PFSK-1 (cell line): ENCODE measurements at regions not wholly inside any gene's neighbourhood (a gene's known extent, or its start where the extent isn't known, plus 50 kb on each side); places are given as distances from the start of the nearest gene placed in this dataset.

Experiments
- POLR2AphosphoS5 ChIP-seq: IDR thresholded peaks from 2 replicates; pipeline ENCODE4 v1.6.1; 2012; ENCODE audit warnings: low read depth, mild to moderate bottlenecking, control low read depth, low read length, moderate library complexity
- REST ChIP-seq, 2 experiments: IDR thresholded peaks; 2 replicates each; pipeline versions ENCODE4 v1.6.1 to v1.8.0; 2011 to 2012; ENCODE audit warnings: low read depth in 2 of 2, low read length in 2 of 2, control low read depth in 1 of 2, inconsistent platforms in 1 of 2, mild to moderate bottlenecking in 1 of 2, moderate library complexity in 1 of 2; ENCODE audit not compliant: insufficient read depth in 1 of 2
- TAF1 ChIP-seq: IDR thresholded peaks from 2 replicates; pipeline ENCODE4 v1.6.1; 2012; ENCODE audit warnings: low read length, control low read depth, borderline replicate concordance; ENCODE audit not compliant: insufficient read depth

GRCh38 chr1:185595835-185596667 lies 138.1 kb upstream of the HMCN1 start:
- TF ChIP-seq TAF1 (no peak), REST (IDR thresholded peaks at IDR 0.05; ENCODE audit: insufficient read depth in 1 of 2, low read depth in 2 of 2, low read length in 2 of 2) (no peak), POLR2AphosphoS5 (no peak)
